Stimulated activated CD4-positive, alpha-beta T cell treated with anti-CD3 and anti-CD28 coated beads, Interleukin-4, amount 100 ng/mL, for 4 hours (primary cell): ENCODE measurements at regions not wholly inside any gene's neighbourhood (a gene's known extent, or its start where the extent isn't known, plus 50 kb on each side); places are given as distances from the start of the nearest gene placed in this dataset.

Experiments used
- DNase-seq, 2 experiments: peaks; one replicate each; pipeline ENCODE4 v3.0.0-alpha.2; 2020

DNA sequence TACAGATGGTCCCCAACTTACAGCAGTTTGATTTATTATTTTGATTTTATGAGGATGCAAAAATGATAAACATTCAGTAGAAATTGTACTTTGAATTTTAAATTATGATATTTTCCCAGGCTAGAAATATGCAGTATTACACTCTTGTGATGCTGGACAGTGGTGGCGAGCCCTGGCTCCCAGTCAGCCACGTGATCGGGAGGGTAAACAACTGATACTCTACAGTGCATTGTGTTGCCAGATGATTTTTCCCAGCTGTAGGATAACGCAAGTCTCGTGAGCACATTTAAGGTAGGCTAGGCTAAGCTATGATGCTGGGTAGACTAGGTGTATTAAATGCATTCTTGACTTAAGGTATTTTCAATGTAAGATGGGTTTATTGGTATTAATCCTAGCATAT is 865.2 kb downstream of the SORCS3 start:
- no peak for DNase-seq

DNA sequence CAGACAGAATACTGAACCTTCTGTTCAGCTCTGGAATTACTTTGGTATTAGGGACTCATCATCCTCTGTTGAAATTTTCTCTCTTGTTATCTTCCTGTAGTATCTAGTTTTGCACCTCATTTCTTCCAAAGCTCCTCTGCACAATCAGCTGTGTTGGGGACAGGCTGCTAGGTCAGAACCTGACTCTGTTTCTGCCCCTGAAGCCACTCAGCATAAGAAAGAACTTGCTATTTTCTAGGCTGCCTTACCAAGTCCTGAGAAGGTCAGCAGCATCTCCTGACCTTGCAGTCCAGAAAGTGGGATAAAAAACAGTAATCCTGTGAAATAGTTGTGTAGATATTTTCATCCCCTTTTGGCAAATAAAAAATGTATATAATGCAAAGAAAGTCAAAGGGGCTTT is 862.6 kb downstream of the SORCS3 start:
- DNase-seq, result no peak

DNA sequence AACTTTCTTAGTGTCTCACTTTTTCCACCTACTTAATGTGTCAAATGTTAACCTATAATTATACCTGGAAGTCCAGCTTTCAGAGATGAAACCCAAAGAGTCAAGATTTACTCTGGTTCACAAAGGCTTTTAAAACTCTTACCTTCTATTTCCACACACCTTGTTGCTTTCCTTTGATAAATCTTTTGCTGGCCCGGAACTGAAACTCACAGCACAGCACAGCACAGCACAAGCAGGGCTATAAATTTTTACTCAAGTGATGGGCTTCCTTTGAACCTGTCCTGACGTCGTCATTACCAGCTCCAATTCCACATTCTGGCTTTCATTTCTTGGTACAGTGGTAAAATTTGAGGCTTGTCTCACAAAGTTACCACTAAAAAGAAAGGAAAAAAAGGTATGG is 861.0 kb downstream of the SORCS3 start:
- DNase-seq, result no peak

DNA sequence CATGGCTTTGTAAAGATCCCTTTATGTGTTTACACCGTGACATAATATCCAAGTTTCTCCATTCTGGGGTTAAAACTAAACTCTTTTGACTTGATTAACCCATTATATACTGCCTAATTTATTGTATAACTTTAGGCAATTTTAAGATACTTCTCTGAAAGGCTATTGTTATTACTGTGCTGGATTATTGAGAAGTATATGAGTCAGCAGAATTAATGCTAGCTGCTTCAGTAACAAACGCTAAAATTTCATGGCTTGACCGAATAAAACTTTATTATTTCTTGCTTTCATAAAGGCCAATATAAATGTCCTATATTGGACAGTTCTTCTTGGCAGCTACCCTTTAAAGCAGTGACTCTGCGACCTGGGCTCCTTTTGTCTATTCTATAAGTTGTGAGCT is 853.9 kb downstream of the SORCS3 start:
- DNase-seq, result no peak

DNA sequence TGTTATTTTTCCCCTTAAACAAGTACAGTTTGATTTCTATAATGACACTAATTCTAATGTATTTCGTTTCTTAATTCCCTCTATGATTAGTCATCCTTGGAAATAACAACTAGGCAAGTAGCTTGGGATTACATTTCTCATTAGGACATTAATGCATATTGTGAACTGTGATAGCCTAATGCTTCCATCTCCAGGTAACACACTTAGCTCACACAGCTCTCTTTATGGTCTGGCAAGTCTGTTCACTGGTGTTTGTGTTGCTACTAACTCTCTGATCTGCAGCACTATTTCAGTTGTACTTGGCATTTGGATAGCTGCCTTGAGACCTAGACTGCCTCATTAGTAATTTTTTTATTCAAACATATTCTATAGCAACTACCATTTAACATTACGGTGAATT is 853.2 kb downstream of the SORCS3 start:
- no peak for DNase-seq

DNA sequence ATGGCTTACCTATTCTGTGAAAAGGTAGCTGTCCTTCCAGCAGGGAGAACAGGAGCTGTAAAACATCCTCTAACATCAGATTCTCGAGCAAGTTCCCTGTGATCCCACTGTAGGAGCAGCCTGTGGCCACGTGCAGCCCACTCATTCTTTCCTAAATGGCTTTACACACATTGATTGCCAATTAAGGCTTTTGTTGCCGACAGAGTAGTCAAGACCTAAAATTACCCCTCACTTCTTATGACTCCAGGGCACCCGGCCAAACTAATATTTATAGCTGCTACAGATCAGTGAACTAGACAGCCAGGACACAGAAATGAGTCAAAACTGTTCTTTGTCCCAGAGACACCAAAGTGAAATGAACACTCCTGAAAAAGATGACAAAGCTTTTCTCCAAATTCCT is 832.1 kb downstream of the SORCS3 start:
- DNase-seq, result no peak

DNA sequence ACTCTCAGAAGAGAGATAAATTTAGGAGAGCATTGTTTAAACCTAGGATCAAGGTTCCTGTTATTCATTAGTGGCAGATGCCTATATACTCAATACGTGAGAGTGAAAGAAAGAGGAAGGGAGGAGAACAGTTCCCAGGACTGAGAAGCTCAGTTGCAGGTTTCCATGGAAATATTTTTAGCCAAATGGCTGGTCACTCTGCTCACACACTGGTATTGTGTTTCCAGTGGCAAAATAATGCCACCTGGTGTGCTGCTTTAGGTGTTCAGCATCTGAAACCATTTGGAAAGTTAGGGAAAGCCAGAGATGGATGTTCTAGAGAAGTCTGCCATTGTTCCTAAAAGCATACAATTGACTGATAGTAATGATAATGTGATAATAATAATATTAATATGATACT is 827.7 kb downstream of the SORCS3 start:
- no peak for DNase-seq

DNA sequence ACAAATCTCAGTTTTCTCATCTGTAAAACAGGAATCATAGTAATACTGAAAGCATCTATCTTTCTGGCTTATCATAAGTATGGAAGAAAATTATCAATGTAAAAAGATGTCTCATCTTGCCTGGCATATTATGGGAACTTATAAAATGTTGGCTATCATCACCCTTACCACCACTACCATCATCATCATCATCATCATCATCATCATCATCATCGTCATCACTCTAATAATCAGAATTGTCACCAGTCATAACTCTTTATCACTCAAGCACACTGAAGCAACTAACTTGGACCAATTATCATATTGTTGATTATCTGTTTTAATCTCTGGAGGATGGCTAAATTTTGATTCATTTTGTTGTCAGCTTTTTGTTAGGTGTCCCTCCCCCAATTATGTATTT is 825.4 kb downstream of the SORCS3 start:
- DNase-seq, result no peak

DNA sequence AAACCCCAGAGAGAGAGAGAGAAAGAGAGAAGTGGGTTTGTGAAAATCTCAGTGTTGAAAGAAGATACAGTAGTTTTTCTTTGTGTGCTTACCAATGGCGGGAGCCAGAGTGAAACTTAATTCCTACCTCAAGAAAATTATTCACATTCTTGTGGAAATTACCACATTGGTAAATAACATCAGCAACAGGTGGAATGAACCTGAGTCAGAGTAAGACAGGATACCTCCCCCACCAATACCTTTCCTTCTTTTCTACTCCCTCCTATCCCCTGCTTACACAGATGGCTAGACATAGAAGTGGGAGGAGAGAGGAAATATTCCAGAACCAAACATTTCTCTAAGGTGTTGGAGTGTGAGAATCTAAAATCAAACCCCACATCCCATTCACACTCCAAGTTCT is 793.9 kb downstream of the SORCS3 start:
- DNase-seq, result no peak

DNA sequence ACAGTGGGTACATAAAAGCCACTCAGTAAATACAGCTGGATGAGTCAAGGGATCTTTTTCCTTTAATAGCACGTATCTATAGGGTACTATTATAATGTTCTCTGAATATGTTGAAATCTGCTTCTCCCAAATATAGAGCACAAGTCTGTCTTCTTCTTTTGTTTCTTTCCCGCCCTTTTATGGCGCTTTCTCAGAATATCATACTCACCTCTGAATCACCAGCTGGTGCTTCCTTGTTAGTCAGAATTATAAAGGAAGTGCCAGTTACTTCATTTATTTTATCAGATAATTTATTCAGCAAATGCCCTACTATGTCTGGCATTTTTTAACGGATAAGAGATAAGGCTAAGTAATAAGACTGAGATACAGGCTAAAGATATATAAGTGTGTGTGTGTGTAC is 772.9 kb downstream of the SORCS3 start:
- DNase-seq, result no peak

DNA sequence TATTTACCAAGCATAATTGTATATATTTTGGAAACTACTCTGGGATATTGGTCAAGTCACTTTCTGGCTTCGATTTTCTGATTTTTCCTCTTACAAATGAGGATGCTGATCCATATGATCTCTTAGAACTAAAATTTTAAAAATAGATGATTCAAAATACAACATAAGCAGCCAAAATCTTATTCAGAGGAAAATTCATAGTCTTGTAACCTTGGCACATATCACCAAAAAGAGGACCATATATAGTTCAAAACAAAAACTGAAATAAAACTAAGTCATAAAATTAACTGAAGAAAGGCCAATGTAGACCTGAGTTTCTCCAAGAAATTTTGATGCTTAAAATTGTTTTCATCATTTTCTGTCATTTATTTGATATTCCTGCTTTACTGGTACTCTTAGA is 768.3 kb downstream of the SORCS3 start:
- no peak for DNase-seq

DNA sequence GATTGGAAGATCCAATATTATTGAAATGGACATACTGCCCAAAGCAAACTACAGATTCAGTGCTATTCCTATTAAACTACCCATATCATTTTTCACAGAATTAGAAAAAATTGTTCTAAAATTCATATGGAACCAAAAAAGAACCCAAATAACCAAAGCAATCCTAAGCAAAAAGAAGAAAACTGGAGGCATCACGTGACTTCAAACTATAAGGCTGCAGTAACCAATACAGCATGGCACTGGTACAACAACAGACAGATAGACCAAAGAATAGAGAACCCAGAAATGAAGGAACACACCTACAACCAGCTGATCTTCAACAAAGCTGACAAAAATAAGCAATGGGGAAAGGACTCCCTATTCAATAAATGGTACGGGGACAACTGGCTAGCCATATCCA is 765.4 kb downstream of the SORCS3 start:
- no peak for DNase-seq

DNA sequence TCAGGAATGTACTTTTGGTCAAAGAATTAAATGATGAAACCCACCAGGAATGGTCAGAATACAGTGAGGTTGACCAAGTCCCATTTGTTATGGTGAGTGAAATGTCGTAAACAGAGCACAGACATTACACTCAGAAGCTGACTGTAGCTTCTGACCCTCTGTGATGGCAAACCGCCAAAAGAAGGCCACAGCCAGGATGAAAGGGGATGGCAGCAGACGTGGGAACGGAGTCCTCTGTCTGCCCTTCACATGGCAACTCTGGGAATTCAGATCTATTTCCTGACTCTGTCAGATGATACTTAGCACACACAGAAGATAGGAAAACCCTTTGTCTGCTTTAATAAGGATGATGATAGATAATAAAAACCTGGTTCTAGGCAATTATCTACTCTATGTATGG is 757.1 kb downstream of the SORCS3 start:
- DNase-seq, result no peak

DNA sequence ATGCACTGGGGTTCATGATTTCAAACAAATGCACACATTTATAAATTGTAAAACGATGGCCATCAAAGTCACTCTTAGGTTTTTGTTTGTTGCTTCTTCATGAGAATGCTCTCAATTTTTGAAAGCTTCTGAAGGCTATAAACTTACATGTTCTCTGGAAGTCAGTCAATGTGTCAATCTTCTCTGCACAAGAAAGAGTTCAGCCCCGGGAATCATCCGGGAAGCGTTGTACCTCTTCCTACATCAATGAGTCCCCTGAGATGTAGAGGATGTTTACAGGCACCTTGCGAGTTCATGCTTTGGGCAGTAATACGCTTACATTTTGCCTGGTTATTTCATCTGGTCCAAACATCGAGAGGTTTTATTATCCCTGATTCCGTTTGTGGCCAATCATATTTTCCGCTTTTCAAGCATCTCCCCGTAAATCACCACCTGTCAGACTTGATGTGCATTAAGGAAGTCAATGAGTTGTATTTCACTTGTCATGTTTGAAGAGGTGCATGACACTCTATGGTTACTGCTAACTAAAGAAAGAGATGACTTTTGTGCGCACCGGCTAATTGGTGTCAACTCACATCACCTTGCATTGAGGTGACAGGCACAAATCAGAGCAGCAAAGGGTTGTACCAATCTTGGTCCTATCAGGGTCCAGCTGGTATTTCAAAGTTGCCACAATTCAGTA is 750.7 kb downstream of the SORCS3 start:
- DNase-seq, result no peak

DNA sequence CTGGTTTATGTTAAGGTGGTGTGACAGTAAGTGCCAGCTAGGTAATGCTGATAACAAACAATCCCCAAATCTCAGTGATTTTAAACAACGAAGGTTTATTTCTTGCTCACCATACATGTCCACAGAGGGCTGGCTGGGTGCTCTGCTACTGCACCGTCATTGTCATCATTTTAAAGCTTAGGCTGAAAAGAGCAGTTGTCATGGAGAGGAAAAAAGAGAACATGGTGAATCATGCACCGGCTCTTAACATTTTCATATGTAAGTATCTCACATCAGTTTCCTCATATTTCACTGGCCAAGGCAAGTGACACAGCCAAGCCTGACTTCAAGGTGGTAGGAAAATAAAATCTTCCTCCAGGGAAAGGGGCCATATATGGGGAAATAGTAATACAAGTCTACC is 746.9 kb downstream of the SORCS3 start:
- DNase-seq, result no peak

DNA sequence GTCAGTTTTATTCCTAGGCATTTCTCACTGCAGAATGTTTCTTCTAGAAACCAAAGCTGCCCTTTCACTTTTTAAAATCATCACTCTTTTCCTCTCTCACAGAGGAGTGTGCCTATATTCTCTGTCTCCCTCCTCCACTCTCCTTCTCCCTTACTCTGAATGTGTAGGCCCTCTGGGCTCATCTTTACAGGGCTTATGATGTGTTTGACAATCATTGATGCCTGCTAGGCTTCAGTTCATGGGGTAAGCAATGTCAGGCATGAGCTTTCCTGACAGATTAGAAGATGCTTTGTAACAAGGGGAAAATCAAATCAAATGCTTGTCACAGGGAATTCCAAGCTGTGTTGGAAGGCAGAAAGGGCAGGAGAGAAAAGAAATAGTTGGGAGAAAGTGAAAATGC is 742.9 kb downstream of the SORCS3 start:
- DNase-seq, result no peak

DNA sequence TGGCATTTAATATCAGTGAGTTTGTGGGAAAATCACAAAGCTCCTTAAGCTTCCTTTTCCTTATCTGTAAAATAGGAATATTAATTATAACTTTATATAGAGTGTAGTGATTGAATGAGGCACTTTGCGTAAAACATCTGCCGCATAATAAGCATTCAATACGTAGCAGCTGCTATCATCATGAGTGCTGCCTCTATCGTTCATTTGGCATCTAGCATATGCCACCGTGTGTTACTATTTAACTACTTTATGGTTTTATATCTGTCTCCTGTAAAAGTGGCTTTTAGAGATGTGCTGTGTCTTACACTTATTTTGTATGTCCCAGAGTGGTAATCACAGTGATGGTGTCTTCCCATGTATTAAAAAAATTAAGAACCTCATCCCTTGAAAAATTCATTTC is 729.6 kb downstream of the SORCS3 start:
- DNase-seq, result no peak

DNA sequence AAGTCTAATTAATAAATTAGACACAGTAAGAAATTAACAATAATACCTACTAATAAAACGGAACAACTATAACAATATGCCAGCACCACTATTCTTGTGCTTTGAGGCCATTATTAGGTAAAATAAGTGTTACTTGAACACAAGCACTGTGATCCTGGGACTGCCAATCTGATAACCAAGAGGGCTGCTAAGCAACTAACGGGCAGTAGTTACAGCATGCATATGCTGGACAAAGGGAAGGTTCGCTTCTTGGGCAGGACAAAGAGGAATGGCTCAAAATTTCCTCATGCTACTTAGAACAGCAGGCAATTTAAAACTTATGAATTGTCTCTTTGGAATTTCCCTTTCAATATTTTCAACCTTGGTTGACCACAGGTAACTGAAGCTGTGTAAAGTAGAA is 718.6 kb downstream of the SORCS3 start:
- no peak for DNase-seq

DNA sequence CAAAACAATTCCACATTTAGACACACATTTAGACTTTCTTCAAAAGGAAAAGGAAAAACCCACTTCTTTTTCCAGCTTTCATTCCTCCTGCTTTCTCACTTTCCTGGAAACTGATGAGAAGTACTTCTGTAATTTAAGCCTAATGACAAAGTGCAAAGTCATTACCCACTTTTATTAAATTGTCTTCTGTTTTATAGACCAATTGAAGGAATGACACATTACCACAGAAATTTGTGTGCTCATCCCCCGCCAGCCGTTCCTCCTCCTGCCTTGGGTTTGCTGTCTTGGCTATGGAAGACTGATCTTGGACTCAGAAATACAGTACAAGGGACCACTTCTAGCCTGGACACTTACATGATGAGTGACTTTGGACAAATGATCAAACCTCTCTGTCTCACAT is 717.8 kb downstream of the SORCS3 start:
- no peak for DNase-seq

DNA sequence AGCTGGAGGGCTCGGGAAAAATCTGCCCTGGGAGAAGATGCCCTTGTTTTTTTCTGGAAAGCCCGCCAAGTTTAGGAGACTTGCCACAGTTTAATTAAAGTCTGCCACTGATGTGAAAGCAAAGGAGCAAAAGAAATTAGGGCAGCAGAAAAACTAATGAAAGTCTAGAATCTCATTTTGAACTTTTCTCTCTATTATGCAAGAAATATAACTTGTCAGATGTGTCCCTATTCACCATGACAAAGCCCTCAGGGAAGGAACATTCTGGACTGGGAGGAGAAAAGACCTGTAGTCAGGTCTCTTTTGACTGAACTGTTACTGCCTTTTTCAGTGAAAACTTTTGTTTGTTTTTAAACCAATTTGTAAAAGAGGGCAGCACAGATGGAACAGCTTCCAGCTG is 715.5 kb downstream of the SORCS3 start:
- DNase-seq, result no peak

DNA sequence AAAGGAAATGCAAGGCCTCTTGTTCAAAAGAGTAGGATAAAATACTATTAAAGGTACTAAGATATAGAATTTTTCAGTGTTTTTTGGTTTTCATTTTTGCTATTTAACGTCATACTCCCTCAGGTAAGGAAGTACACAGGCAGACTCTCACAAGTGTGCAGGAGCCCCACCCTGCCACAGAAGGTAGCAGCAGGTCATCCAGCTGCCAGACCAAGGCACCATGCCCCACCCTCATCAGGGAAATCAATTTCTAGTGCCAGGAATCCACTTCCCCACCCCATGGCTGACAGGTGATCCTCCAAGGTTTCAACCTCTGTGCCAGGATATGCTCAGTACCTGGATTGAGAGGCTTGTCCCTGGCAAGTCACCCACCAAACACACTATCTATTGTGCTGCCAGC is 712.9 kb downstream of the SORCS3 start:
- DNase-seq, result no peak

DNA sequence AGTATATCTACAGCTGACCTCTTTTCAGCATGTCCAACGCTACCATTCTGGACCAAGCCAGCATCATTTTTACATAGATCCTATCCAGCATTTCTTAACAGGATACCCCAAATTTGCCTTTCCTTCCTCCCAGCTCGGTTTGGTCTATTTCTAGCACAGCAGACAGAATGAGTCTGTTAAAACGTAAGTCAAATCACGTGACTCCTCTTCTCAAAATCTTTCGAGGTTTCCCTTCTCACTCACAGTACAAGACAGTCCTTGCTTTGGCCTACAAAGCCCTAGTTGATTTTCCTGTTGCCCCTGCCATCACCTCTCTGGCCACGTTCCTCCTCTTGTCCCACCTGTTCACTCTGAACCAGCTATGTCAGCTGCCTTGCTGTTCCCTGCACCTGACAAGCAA is 711.7 kb downstream of the SORCS3 start:
- DNase-seq, result no peak

DNA sequence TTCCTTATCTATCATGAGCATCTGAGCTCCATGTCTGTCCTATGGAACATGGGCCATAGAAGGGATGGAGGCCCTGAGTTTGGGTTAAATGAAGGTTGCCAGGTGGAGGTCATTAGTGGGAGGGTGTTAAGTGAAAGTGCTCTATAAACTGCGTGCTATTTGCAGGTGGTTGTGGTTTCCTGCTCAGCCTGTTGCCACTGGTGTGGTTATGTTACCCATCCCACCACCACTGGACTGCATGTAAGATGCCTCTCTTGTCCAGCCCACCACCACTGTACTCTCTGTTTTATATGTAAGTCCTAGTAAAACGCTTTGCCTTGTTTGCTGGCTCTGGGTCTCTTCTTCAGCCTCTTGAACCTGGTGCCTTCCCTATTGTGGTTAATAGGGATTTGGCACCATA is 711.2 kb downstream of the SORCS3 start:
- no peak for DNase-seq

DNA sequence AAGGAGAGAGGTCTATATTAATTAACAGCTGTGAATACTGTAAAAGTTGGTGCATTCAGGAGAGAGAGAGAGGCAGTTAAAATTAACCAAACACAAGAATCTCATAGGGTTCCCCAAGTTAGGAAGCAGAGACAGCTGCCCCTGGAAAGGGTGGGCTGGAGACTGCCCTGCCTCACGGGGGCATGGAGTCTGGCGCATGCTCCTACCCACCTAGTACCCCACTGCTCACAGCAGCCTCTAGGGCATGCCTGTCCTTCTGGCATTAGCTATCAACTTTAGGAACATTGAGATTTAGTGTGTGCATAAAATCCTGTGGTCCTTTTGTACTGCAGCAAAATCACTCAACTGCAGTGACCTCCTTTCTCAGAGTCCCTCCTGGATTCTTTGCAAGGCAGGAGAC is 710.1 kb downstream of the SORCS3 start:
- DNase-seq, result no peak

DNA sequence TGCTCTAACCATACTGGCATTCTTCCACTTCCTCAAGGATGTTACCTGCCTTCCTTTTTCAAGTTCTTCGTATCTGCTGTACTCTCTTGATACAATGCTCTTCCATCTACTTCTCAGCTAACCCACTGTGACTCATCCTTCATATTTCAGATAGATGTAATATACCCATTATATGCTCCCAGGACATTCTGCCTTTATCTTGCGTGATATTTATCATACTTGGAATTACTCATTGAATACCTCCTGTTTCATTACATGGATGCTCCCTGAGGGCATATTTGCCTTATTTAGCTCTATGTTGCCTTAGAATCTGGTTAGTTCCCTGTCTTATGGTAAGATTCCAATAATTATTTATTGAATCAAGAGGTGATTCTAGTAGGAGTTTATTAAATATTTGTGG is 706.4 kb downstream of the SORCS3 start:
- DNase-seq, result no peak

DNA sequence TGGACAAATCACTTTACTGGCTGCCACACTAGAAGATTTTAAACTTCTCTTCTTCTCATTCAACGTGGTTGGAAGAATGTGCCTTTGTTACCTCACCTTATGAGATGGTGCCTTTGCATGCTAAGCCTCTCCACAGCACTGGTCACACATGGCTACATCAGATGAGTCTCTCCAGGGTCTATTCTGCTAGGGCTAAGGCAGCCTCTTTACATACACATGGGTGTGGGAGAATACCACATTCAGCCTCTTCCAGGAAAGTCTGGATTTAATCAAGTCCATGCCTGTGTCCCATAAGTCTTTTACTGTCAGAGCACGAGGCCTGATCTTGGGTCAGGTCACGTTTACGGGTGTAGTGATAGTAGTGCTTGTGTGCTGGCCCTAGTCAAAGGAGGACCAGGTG is 701.5 kb downstream of the SORCS3 start:
- no peak for DNase-seq
